ENCODE measurements at regions not wholly inside any gene's neighbourhood (a gene's known extent, or its start where the extent isn't known, plus 50 kb on each side); places are given as distances from the start of the nearest gene placed in this dataset.

DNA sequence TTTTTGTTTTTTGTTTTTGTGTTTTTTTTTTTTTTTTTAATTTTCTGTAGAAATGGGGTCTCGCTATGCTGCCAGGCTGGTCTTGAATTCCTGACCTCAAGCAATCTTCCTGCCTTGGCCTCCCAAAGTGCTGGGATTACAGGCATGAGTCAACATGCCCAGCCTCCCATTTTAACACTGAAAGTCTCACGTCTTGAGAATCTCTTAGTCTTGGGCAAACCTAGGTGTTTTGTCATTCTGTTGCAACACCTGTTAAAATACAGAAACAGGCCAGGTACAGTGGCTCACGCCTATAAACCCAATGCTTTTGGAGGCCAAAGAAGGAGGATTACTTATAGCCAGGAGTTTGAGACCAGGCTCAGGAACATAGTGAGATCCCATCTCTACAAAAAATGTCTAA lies 599.0 kb downstream of the TLR4 start:
- no peak for DNase-seq (ENCODE audit: low read depth in 2 of 2)

DNA sequence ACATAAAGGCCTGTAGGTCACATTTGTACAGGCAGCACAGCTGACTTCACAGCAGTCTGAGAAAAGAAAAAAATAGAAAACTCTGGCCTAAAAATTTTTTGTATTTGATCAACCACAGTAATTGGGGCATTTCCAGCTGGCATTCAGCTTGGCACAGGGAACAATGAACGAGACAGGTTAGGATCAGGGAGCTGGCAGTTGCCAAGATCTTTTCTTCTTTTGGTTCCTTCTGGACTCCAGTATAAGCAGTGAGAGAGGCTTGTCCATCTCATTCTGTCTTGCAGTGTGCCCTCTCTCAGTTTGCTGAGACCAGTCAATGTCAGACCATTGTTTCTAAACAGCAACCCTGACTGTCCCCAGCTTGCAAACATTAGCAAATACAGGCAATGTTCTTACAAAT lies 601.1 kb downstream of the TLR4 start:
- no peak for DNase-seq (ENCODE audit: low read depth in 2 of 2)

DNA sequence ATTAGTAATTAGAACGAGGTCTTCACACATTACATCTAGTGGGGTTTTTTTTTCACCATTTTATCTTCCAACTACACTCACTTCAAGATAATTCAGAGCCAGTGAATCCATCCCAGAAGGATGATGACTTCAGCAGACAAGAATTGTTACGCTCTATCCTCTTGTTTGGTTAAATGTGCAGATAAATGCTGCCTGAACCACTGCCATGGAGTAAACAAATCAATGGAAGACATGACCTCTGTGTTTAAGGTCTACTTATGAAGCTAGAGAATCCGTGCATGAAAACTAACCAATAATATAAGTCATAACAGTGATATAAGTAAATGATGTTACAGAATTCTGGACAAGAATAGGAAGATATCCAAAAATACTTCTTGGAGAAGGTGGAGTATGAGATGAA lies 602.6 kb downstream of the TLR4 start:
- DNase-seq (ENCODE audit: low read depth in 2 of 2) = no peak

DNA sequence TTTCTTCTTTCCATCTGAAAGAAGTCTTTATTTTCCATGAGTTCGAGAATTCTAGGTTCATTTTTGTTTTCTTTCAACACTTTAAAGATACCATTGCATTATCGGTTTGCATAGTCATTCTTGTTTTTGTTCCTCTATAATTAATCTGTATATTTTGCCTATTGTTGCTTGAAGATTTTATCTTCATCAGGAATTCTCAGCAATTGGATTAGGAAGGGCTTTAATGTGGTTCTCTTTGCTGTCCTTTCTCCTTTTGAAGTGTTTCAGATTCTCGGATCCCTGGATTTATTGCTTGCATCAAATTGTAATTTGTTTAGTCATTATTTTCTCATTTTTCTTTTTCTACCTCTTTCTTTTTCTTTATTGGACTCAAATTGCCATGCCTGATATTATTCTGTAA lies 609.8 kb downstream of the TLR4 start:
- no peak for DNase-seq (ENCODE audit: low read depth in 2 of 2)

DNA sequence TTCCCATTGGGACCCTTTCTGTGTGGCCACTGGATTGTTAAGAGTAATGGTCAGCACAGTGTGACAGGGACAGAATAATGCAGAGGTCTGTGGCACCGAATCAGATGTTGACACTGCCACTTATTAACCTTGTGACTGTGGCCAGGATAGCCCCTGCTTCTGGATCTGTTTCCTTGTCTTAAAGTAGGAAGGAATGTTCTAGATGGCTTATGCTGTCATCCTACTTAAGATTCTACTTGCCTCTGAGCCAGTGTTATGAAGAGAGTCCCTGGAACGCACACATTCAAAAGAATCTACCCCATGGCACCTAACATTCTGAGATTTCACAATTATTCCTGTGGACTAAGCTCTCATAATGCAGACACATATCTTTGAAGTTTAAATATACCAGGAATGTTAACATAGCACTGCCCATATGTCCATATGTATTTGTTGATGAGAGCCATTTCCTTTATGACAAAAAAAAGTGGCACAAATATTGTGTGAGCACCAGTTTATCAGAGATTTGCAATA lies 612.7 kb downstream of the TLR4 start:
- DNase-seq (ENCODE audit: low read depth in 2 of 2) = no peak

DNA sequence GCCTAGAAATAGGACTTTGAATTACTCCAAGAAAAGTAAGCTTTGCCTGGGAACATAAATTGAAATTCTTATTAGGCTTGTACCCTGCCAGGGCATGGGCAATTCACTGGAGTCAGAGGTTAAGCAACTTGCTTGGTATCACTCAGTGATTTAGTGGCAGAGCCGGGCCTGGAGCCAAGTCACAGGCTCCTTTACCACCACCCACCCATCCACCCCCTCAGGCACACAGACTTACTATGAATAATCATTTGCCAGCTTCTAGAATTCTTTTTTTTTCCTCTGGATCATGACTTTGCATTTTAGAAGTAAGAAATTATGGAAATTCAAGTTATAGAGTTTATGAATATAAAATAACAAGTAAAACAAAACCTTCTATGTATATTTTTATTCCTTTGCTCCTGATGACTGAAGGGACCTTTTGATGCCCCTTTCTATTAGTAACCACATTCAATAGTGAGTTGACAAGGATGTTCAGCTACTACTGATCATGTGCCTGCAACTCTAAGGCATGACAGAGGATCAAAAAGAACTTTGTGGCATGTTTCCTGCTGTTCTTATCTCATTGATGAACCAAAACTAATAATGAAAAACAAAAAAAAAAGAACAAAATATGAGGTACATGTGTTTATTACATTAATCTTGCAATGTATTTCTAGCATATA lies 614.7 kb downstream of the TLR4 start:
- DNase-seq (ENCODE audit: low read depth in 2 of 2) = no peak

DNA sequence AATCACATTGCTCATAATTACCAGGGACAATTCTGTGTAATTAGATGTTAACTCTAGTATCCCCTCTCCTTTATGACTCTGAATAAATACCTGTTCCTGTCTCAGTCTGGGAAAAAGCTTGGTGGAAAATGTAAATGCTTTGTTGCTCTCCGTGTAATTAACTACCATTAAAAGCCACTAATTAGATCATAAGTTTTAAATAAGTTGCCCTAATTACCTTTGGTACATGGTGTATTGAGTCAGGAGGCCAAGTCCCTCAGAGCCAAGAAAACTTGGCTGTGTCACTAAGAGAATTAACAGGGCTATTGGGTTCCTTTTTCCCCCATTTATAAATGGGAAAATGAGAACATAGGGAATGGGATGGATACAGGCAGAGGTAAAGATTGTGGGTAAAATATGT lies 617.6 kb downstream of the TLR4 start:
- DNase-seq (ENCODE audit: low read depth in 2 of 2) = no peak

DNA sequence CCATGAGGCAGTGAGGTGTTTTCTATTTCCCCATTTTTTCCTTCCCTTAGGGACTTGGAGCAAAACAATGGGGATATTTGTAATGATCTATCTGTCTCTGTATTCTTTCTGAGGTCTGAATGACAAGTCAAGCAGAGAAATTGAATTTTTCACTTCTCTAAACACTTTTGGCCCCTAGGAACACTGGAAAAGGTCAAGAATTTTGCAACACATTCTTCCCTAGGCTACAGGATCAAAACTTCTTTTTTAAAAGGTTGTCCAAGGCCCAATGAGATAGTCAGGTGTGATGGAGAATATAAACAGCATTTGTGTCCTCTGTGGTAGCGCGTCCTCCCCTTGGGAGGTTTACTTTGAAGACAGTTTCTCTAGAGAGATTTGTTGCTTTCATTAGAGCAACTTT lies 620.5 kb downstream of the TLR4 start:
- DNase-seq (ENCODE audit: low read depth in 2 of 2) = no peak

DNA sequence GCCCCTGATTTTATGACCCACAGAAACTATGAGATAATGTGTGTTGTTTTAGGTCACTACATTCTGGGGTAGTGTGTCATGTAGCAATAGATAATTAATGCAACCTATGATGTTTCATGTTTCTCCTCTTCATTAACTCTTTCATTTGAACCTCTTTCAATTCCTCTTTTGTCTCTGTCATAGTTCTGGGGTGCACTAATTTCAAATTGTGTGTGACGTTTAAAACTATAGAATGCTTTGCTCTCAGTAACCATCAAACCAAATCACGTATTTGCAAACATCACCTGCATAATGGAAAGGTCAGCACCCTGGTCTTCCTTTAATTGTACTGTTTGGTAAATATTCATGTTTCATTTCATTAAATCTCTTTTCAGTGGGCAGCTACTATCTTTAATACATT lies 621.6 kb downstream of the TLR4 start:
- no peak for DNase-seq (ENCODE audit: low read depth in 2 of 2)

DNA sequence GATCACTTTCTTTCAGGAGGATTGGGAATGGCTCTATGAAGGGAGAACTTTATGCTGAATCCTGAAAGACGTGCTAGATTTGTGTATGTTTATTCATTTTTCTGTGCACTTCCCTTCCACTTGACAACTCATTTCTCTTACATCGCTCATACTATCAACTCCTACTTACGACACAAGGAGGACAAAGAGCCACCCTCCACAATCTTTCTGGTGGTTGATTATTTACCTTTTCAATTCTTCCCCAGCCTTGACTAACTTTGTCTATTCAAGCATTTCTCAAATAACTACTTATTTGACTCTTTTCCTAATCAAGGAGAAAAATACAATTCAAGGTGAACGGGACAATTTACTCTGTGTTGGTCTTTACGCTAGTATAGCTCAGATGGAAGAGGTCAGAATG lies 622.1 kb downstream of the TLR4 start:
- DNase-seq (ENCODE audit: low read depth in 2 of 2) = no peak

DNA sequence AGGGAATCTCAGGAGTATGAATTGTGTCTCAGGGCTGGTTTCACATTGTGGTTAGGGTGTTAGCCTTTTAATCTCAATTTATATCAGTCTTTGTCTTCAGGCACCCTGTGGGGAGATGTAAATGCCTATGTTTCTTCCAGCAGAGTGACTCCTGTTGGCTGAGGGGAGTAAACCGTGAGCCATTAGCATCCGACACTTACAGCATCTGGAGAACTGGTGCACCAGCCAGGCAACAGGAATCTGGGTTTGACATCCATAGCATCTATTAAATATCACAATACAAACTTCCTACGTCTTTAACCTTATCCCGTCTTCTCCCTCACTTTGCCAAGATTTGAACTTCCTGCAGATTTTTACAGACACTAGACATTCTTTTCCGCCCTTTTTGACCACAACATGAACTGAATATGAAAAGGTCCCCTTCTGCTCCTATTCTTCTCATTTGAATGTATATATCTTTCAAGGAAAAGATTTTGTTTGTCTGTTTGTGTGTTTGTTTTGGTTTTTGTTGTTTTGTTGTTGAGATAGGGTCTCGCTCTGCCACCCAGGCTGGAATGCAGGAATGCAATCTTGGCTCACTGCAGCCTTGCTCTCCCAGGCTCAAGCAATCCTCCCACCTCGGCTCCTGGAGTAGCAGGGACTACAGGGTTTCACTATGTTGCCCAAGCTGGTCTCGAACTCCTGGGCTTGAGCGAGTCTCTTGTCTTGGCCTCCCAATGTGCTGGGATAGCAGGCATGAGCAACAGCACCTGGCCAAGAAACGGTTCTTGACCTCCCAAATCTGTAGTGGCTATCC lies 626.2 kb downstream of the TLR4 start:
- DNase-seq (ENCODE audit: low read depth in 2 of 2) = no peak

DNA sequence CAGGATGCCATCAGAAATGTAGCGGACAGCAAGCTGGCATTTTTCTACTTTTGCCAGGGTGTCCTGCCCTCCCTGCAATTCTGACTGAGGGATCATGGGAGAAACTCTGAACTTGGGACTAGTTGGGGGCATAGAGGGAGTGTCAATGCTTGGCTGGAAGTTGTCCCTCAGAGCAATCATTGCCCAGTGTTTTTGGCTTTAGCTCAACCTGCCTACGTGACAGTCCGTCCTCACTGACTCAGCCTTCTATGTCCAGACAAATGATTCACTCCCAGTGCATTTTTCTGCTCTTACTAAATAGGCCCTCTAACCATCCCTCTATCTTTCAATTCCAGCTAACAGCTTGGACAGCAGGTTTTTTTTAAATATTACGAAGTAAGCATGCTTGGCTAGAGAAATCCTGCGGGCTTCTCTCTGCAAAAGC lies 627.4 kb downstream of the TLR4 start:
- DNase-seq (ENCODE audit: low read depth in 2 of 2) = peak; percentile 20 to 21

DNA sequence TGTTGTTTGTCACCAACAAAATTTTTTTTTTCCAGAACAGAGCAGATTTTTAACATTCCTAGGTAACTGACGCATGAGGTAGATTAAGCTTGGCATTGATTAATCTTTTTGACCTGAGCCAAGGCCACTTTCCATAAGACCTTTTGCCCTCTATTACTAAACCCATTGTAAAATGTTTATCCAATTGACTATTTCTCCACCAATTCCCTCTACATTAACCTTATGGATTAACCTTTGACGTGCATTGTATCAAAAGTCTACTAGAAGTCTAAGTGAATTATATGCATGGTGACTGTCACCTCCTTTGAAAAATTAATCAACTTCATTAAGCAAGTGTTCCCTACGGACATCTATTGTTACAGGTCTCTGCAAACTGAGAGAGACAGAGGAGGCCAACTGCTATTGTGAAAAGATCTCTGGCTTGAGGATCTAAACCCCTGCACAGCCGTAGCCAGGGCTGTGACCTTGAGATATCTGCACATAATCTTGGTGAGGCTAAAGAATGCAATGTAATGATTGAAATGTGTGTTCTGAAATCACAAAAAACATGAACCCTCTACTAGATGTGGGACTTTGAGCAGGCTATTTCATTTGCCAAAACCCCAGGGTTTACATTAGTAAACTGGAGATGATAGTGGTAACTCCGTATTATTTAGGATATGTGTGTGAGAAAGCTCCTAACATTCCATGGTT lies 632.2 kb downstream of the TLR4 start:
- DNase-seq (ENCODE audit: low read depth in 2 of 2) = no peak

DNA sequence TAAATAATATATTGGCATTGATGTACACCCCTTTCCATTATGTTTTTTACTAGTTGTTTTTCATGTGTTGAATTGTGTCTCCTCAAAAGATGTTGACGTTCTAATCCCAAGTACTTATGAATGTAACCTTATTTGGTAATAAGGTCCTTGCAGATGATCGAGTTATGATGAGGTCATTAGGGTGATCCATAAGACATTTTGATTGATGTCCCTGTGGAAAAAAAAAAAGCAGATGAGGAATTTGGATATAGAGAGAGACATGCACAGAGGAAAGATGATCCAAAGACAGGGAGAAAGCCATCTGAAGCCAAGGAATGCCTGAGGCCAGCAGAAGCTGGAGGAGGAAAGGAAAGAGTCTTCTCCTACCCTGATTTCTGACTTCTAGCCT lies 632.7 kb downstream of the TLR4 start:
- DNase-seq (ENCODE audit: low read depth in 2 of 2) = no peak

DNA sequence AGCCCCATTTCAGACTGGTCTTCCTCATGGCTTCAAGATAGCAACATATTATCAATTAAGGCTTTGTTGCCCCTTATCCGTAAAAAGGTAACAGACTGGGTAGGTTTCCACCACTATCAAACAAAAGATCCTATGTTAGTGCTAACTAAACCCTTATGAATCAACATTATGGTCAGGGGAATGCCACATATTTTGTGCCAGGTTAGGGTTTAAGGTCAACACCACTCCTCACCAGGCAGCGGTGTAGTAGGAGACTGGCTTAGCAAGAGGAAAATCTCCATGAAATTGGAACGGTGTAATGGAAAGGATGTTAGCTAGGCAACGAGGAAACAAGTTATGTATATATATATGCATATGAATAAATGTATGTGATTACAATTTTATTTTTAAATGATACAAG lies 655.8 kb downstream of the TLR4 start:
- DNase-seq (ENCODE audit: low read depth in 2 of 2) = no peak

DNA sequence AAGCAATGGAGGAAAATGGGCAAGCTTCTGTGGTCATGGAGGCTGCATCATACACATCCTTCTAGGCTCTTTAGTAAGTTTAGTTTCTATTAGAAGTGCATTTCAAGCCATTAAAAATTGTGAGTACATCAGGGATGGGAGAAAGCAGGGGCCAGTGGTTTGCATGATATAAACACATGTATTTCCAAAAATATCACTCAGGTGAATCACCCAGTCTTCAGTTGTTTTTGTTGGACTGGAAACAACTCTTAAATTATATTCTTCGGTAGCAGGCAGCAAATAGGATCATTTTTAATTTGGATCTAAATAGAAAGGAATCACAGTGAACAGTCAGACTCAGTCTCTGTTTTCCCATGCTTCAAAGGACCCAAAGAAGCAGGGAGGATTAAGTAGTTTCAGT lies 657.9 kb downstream of the TLR4 start:
- DNase-seq (ENCODE audit: low read depth in 2 of 2) = peak in 1 of 2 experiments; percentile 1

DNA sequence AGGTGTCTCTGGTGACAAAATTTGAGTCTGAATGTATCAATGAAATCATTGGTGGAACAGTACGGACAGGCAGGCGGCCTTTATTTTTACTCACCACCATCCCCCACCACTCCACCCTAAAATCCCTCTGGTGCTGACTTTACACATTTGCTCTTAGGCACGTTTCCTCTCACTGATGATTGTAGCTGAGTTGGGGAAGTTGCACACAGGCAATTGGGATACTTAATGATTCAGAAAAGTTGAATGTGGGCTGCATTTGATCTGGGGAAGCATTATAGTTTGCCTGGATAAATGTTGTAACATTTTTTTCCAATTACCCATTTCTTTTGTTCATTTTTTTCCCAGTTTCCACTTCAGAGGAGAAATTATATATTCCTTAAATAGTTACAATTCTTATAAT lies 658.4 kb downstream of the TLR4 start:
- DNase-seq (ENCODE audit: low read depth in 2 of 2) = no peak

DNA sequence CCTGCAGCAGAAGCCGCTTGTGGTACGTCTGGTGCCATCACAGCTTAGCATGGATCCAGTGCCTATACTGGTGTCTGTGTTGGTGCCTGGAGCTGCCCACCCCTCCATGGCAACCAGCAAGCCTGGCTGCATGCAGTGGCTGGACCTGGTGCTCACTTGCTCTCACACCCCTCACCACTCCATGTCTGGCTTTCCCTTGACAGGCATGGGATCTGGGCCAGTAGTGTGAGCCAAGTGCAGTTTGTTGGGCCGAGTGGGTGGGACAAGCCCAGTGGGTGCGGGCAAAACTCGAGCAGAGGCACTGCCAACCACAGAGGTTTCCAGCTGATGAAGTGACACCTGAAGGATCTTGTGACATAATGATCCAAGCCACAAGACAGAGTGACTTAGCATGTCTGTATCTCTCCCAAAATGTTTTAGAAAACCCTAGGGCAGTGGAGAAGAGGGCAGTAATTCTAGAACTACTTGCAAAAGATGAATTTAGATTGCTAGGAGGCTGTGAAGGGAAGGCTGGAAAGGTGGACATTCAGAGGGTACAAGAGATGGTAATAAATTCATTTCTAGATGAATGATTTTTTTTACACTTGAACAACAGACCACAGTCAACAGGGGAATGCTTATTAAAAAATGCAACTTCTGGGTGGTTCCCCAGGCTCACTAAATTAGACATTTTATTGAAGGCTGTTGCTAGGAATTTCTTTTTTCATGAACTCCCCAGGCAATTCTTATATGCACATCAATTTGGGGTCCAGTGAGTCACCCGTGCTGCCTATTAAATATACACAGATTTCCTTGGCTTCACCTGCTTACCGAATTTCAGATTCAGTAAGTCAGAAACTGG lies 660.3 kb downstream of the TLR4 start:
- DNase-seq (ENCODE audit: low read depth in 2 of 2) = no peak

DNA sequence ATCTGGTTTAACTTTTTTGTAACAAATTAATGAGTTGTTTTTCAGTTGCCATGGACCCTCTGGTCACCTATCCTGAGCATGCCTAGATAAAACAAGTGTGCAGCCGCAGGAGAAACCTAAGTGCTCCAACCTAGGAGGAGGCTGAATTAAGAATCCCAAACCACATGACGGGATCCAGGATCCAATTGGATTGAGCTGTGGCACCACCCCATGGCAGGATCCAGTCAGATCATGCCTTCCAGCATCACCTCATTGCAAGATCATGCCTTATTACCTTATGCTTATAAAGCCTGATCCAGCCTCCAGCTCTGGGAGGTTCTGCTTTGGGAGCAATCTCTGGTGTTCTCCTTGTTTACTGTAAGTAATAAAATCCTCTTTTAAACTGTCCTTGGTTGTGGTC lies 662.0 kb downstream of the TLR4 start:
- no peak for DNase-seq (ENCODE audit: low read depth in 2 of 2)

DNA sequence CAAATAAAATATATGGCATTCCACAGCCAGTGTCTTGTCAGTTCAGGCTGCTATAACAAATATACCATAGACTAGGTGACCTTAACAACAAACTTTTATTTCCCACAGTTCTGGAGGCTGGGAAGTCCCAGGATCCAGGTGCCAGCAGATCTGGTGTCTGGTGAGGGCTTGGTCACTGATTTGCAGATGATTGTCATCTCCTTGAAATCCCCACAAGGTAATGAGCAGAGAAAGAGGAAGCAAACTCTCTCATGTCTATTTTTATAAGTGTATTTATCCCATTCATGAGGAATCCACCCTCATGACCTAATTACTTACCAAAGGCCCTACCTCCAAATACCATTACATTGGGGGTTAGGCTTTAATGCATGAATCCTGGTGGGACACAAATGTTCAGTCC lies 663.2 kb downstream of the TLR4 start:
- no peak for DNase-seq (ENCODE audit: low read depth in 2 of 2)

DNA sequence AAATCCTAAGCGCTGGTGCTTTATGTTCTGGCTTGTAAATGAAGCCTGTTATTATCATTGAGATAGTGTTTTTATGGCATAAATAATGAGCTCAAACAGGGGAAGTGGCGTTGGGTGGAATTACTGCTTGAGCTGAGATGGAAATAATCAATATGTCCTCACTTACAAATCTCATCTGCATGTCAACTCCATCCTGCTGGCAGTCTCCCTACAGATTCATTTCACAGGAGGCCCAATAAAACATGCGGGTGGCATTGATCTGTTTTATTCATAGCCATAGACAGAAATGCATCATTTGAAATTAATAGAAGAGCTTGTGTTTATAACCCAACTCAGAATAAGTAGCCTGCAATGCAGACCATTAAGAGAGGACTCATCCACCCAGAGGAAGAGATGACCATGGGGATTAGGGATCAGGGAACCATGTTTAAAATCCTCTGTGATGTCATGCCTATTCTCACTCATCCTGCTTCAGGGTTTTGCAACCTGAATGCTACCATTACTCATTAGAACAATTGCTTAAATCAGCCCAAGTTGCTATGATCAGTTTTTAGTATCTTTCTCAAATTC lies 680.4 kb downstream of the TLR4 start:
- DNase-seq (ENCODE audit: low read depth in 2 of 2) = no peak

DNA sequence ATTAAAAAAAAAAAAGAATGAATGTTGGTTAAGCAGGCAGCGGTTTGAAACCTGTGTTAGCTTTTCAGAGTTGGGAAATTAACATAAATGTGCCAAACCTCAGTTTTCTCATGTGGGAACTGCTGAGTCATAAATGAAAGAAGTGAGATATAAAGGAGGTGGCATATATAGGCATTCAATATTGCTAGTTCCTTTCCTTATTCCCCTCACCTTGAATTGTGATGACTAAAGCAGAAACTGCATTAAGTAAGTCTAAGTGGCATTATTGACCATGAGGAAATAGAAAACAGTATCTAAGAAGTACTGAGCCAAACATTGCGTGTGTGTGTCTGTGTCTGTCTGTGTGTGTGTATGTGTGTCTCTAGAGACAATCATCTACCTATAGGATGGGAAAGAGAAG lies 691.2 kb downstream of the TLR4 start:
- DNase-seq (ENCODE audit: low read depth in 2 of 2) = no peak
